MCF 10A (cell line): ENCODE measurements at regions not wholly inside any gene's neighbourhood (a gene's known extent, or its start where the extent isn't known, plus 50 kb on each side); places are given as distances from the start of the nearest gene placed in this dataset.

Experiments
- BruUV-seq: library from RNA; stranded (reverse); fragments of 400-500 nt; replicated peaks from 2 replicates; lab custom pipeline; 2021; lab: Mats Ljungman, UMichigan
- CTCF ChIA-PET: fragments of 300-600 bp; sonication (Branson Sonifier 250); formaldehyde crosslinking; extraction: SDS; loops from one replicate; lab custom pipeline; 2021; ENCODE audit warnings: antibody characterized with exemption, inconsistent platforms; lab: Yijun Ruan, JAX
- POLR2A ChIA-PET: fragments of 300-600, 350-650 bp; sonication (Branson Sonifier 250); formaldehyde crosslinking; extraction: SDS; loops from one replicate; lab custom pipeline; 2020; ENCODE audit warnings: antibody characterized with exemption, inconsistent platforms; lab: Yijun Ruan, JAX
- DNase-seq: peaks from one replicate; pipeline ENCODE4 v3.0.0-alpha.2; 2018; ENCODE audit not compliant: unreplicated experiment
- H3K27ac Mint-ChIP-seq: one replicate; pipeline ENCODE4 v1.8.0; 2022; ENCODE audit warnings: mild to moderate bottlenecking, low read depth, mixed read lengths; ENCODE audit not compliant: unreplicated experiment
- H3K27me3 Mint-ChIP-seq: one replicate; pipeline ENCODE4 v1.8.0; 2022; ENCODE audit warnings: mixed read lengths; ENCODE audit not compliant: insufficient read depth, unreplicated experiment
- H3K36me3 Mint-ChIP-seq: one replicate; pipeline ENCODE4 v1.8.0; 2022; ENCODE audit warnings: mild to moderate bottlenecking, moderate library complexity, mixed read lengths; ENCODE audit not compliant: insufficient read depth, unreplicated experiment
- H3K4me1 Mint-ChIP-seq: one replicate; pipeline ENCODE4 v1.8.0; 2022; ENCODE audit warnings: mixed read lengths; ENCODE audit not compliant: insufficient read depth, unreplicated experiment
- H3K4me3 Mint-ChIP-seq: one replicate; pipeline ENCODE4 v1.8.0; 2022; ENCODE audit warnings: mild to moderate bottlenecking, moderate library complexity, mixed read lengths; ENCODE audit not compliant: unreplicated experiment
- H3K9me3 Mint-ChIP-seq: one replicate; pipeline ENCODE4 v1.8.0; 2022; ENCODE audit warnings: mixed read lengths; ENCODE audit not compliant: unreplicated experiment
- CTCF ChIP-seq: fragments of 200-600 bp; IDR thresholded peaks from one replicate; pipeline ENCODE4 v1.8.0; 2022; ENCODE audit warnings: antibody characterized with exemption, mild to moderate bottlenecking; ENCODE audit not compliant: unreplicated experiment
- intact Hi-C: fragments of 100-400 bp; cut with micrococcal nuclease; formaldehyde crosslinking; loops from 2 replicates; pipeline ENCODE4 v1.14.1; 2022

DNA sequence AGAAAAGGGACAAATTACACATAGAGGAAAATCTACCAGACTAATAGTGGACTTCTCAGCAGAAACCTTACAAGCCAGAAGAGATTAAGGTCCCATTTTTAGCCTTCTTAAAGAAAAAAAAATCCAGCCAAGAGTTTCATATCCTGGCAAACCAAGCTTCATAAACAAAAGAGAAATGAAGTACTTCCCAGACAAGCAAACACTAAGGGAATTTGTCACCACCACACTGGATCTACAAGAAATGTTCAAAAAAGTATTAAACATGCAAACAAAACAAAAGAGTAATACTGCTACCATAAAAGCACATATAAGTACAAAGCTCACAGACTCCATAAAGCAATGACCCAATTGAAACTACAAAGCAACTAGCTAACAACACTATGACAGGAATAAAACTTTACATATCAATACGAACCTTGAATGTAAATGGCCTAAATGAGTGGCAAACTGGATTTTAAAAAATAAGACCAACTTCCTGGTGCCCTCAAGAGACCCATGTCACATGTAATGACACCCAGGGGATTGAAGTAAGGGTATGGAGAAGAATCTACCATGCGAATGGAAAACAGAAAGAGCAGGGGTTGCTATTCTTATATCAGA is 260.7 kb upstream of the PPP2R2D start:
- H3K9me3 Mint-ChIP-seq, result peaks cover 9% of the 10 kb centered on the region
- no peak overlapping the region for H3K4me3 Mint-ChIP-seq

DNA sequence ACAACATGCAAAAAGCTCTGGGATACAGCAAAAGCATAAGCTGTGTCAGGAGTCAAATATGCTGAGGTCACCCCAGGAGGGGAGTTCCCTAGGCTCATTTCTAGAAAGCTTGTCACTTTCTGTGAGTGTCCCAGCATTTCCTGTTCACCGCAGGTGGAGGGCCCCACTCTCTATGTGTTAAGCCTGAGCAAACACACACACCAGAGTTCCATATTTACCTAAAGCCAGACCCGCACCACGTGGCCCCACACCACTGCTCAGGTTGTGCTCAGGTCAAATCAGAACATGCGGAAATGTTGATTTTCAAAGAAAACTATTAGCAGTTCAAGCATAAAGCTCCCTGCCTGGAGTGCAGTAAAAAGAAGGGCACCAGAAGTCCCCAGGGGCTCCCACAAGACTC is 259.6 kb upstream of the PPP2R2D start:
- BruUV-seq, result no TSS peak
- ChIA-PET CTCF (no interaction called here), POLR2A (interaction anchor here (0.7 kb wide), 1 partner anchor 13 kb away, joined by 3 read pairs; no protein-coding TSS in a partner anchor)
- intact Hi-C loops, result no loop called here
- H3K4me1 Mint-ChIP-seq, result no peaks in the 10 kb centered on the region
- H3K27ac Mint-ChIP-seq, result no peak overlapping the region
- DNase-seq, result no peak
- no peaks in the 10 kb centered on the region for H3K27me3 Mint-ChIP-seq
- no peak for TF ChIP-seq CTCF
- peaks cover 8% of the 10 kb centered on the region for H3K9me3 Mint-ChIP-seq
- no peak overlapping the region for H3K4me3 Mint-ChIP-seq
- no peaks in the 10 kb centered on the region for H3K36me3 Mint-ChIP-seq

More for the DNA sequence above, 260.7 kb upstream of the PPP2R2D start:
- H3K27ac Mint-ChIP-seq, result no peak overlapping the region
- no peaks in the 10 kb centered on the region for H3K27me3 Mint-ChIP-seq
- TF ChIP-seq CTCF, result no peak
- intact Hi-C loops, result no loop called here
- no peak for DNase-seq
- POLR2A ChIA-PET, result no interaction called here
- CTCF ChIA-PET, result no interaction called here
- no peaks in the 10 kb centered on the region for H3K36me3 Mint-ChIP-seq
- H3K4me1 Mint-ChIP-seq, result peaks cover 5% of the 10 kb centered on the region
- BruUV-seq, result no TSS peak

- no peaks in the 10 kb centered on the region for H3K4me1 Mint-ChIP-seq
- ChIA-PET CTCF (interaction anchor here (0.6 kb wide), 1 partner anchor 12 kb away, joined by 3 read pairs; no protein-coding TSS in a partner anchor), POLR2A (interaction anchor here (0.7 kb wide), 1 partner anchor 13 kb away, joined by 3 read pairs; no protein-coding TSS in a partner anchor)
- H3K4me3 Mint-ChIP-seq, result no peak overlapping the region
- BruUV-seq, result no TSS peak
- intact Hi-C loops, result no loop called here
- H3K9me3 Mint-ChIP-seq, result peaks cover 8% of the 10 kb centered on the region
- no peak for DNase-seq
- H3K36me3 Mint-ChIP-seq, result no peaks in the 10 kb centered on the region
- H3K27me3 Mint-ChIP-seq, result no peaks in the 10 kb centered on the region
- no peak for TF ChIP-seq CTCF
- no peak overlapping the region for H3K27ac Mint-ChIP-seq
These were observed 258.9 kb upstream of the PPP2R2D start for GRCh38 chr10:131641898-131642297.

- Mint-ChIP-seq H3K4me3 (no peak overlapping the region), H3K27ac (no peak overlapping the region), H3K4me1 (no peaks in the 10 kb centered on the region), H3K27me3 (no peaks in the 10 kb centered on the region), H3K9me3 (peaks cover 15% of the 10 kb centered on the region), H3K36me3 (no peaks in the 10 kb centered on the region)
- no peak for TF ChIP-seq CTCF
- CTCF ChIA-PET, result interaction anchor here (0.5 to 0.7 kb wide), 2 partner anchors 88 to 772 kb away, joined by 3 read pairs; no protein-coding TSS in a partner anchor
- POLR2A ChIA-PET, result no interaction called here
- no peak for DNase-seq
- BruUV-seq, result no TSS peak
- intact Hi-C loops, result no loop called here
These were observed 257.8 kb upstream of the PPP2R2D start for GRCh38 chr10:131642966-131643365.
